Endothelial cell of hepatic sinusoid (primary cell): ENCODE measurements at regions not wholly inside any gene's neighbourhood (a gene's known extent, or its start where the extent isn't known, plus 50 kb on each side); places are given as distances from the start of the nearest gene placed in this dataset.
"Not testable (repeated sequence)": the region's sequence is repeated elsewhere in the genome, so short reads cannot be mapped to it uniquely, and the experiment has no call there.

Experiments used
- in situ Hi-C: cut with HindIII; loops from 2 replicates; pipeline ENCODE4 v1.10.0; 2017; ENCODE audit warnings: low sequenced_read_pairs

- in situ Hi-C loops, result no loop called here
Observed at GRCh38 chr10:5268743-5269142, 72.1 kb downstream of the AKR1C4 start.

- in situ Hi-C loops, result no loop called here
Observed at GRCh38 chr10:5269791-5270190, 73.2 kb downstream of the AKR1C4 start.

DNA sequence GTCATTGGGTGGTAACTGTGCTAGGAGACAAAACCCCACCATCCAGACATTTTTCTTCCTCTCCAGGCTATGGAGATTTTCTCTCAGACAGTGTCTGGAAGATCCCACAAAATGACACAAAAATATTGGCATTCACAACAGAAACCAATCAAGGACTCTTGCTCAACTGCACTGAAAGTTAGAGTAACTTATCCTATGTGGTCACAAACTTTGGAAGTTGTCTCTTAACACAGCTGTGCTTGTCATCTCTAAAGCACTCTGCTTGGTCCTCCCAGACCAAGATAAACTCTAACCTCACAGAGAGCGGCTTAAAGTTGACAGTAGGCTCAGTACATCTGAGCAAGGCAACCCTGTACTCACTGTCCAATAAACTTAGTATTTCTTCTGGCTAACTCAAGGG is 74.9 kb downstream of the AKR1C4 start:
- in situ Hi-C loops, result no loop called here

- in situ Hi-C loops, result no loop called here
Observed at GRCh38 chr10:5272065-5272803, 75.6 kb downstream of the AKR1C4 start.

DNA sequence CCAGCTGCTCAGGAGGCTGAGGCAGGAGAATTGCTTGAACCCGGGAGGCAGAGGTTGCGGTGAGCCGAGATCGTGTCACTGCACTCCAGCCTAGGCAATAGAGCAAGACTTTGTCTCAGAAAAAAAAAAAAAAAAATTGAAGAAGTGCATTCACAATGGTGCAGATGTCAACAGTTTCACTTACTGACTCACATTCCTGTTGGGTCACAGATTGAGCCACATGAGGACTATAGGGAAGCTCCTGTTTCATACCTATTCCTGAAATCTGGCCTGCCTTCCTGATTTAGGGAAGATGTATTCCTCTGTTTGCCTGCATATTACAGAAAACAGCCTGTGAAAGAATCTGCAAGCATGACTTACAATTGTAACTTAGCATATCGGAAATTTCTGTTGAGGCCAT is 78.2 kb downstream of the AKR1C4 start:
- in situ Hi-C loops, result no loop called here

GRCh38 chr10:5281356-5281755 is 83.4 kb upstream of the UCN3 start:
- in situ Hi-C loops, result loop anchor here (5.0 kb wide), 1 partner anchor 39 kb away; no protein-coding TSS in a partner anchor

DNA sequence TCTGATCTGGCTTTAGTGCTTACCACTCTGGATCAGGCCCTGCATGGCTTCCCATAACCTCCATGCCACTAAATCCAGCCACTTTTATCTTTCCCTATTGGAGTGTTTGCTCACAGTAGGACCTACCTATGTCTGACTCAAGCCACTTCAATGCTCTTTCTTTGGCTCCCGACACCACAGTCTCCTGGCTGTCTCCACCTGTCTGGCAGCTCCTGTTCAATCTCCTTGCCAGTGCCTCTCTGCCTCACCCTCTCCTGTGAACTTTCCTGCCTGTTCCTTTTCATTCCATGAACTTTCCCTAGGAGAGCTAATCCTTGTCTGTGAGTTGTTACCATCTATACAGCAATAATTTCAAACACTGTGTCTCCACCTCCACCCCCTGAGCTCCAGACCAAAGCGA is 82.6 kb upstream of the UCN3 start:
- in situ Hi-C loops, result loop anchor here (5.0 kb wide), 1 partner anchor 40 kb away; no protein-coding TSS in a partner anchor

- in situ Hi-C loops, result loop anchor here (5.0 kb wide), 1 partner anchor 41 kb away; no protein-coding TSS in a partner anchor
Observed at GRCh38 chr10:5283305-5284158, 81.2 kb upstream of the UCN3 start.

GRCh38 chr10:5284311-5285057 is 80.3 kb upstream of the UCN3 start:
- in situ Hi-C loops, result loop anchor here (5.0 kb wide), 1 partner anchor 42 kb away; no protein-coding TSS in a partner anchor

DNA sequence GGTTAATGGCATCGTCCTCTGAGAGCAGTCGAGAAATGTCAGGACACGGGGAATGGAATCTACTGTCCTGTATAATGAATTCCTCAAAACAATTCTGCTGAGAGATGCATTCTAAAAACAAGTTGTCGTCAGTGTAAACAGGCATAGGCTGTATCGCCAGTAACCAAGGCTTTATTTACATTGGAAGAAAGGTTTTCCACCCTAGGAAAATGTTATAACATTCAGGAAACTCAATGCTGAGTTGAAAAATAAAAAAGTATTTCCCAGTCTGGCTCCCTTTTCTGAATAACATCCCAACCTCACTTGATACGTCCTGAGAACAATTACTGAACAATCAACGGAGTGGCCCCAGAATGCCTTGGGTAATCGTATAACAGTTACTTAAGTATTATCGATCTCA is 79.6 kb upstream of the UCN3 start:
- in situ Hi-C loops, result no loop called here

DNA sequence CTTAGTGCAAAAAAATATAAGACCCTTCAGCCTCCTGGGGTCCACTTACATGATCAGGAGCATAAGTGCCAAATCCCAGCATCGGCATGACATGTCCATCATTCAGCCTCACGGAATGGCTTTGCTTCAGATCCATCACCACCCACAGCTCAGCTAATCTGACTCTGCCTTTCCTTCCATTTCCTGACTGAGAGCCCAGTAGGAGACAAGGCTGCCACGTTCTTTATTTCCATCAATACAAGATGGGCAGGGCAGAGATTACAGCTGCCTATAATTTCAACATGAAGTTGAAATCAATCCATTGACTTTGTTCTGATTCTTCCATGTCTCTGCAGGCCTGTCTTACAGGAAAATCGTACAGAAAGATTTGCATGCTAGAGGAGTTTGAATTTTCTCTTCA is 76.4 kb upstream of the UCN3 start:
- in situ Hi-C loops, result no loop called here

DNA sequence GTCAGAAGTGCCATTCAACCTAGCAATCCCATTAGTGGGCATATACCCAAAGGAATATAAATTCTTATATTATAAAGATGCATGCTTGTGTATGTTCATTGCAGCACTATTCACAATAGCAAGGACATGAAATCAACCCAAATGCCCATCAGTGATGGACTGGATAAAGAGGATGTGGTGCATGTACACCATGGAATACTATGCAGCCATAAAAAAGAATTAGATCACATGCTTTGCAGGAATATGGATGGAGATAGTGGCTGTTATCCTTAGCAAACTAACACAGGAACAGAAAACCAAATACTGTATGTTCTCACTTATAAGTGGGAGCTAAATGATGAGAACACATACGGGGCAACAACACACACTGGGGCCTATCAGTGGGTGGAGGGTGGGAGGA is 75.5 kb upstream of the UCN3 start:
- in situ Hi-C loops, result not testable (repeated sequence)

GRCh38 chr10:5291501-5292195 is 73.1 kb upstream of the UCN3 start:
- in situ Hi-C loops, result no loop called here

DNA sequence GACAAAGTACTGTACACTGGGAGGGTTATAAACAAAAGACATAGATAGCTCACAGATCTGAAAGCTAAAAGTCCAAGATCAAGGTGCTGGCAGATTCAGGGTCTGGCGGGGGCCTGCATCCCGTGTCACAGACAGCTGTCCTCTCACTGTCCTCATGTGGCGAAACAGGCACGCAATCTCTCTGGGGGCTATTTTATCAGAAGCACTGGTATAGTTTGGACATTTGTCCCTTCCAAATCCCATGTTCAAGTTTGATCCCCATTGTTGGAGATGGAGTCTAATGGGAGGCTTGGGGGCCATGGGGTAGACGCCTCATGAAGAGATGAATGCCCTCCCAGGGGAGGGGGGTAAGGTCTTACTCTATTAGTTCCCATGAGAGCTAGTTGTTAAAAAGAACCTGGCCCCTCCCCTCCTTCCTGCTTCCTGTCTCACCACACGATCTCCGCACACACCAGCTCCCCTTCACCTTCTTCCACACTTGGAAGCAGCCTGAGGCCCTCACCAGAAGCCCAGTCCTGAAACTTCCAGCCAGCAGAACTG is 72.5 kb upstream of the UCN3 start:
- in situ Hi-C loops, result no loop called here

- in situ Hi-C loops, result not testable (repeated sequence)
Observed at GRCh38 chr10:5292970-5293369, 71.8 kb upstream of the UCN3 start.

DNA sequence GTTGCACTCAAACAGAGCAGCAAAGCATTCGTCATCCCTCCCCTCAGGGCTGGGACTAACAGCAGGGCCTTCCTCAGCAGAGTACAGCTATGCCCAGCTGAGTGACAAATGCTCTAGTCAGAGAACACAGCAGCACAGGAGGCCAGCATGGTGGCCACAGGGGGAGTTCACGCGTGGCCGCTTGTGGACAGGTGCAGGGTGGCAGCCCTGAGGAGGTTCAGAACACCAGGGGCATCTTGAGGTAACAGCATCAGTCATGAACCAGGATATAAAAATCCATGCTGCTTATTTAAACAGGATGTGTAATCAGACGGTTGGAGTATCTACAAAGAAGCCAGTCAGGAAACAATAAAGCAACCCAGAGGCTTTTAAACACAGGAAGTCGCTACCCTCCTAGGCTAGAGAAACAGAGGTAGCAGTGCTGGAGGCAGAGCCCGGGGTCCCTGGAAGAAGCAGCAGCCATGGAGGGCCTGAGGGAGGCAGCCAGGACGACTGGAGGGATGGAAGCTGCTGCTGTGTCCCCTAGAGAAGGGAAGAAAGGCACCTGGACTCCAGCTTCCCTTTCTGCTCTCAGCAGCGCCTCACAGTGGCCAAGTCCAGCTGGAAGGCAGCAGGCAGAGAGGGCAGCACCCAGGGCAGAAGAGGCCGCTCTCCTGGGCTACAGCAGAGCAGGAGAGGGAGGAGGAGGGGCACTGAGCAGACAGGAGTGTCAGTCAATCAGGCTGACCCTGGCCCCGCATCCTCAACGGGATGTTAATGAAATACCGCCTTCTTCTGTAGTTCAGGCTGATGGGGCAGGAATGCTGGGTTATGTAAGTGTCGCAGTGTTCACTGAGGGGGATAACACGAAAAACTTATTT is 70.8 kb upstream of the UCN3 start:
- in situ Hi-C loops, result no loop called here

GRCh38 chr10:5297466-5297865 is 67.3 kb upstream of the UCN3 start:
- in situ Hi-C loops, result no loop called here

DNA sequence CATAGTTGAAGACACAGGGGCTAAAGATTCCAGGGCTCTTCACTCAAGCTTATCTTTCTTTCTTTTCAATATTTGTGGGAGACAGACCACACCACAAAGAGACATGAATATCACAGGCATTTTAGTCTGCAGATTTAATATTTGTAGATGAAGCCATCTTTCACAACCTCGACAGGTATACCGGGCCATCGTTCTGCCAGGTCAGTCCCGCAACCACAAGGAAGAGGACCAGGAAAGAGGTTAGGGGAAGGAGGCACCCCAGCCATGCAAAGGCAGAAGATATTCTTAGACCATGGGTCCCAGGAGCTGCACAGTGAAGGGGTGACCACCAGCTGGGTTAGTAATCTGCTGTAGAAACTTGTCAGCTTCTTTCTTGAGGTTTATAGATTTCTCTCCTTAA is 66.8 kb upstream of the UCN3 start:
- in situ Hi-C loops, result no loop called here

- in situ Hi-C loops, result no loop called here
Observed at GRCh38 chr10:5299950-5300349, 64.8 kb upstream of the UCN3 start.
